ENCODE measurements at regions not wholly inside any gene's neighbourhood (a gene's known extent, or its start where the extent isn't known, plus 50 kb on each side); places are given as distances from the start of the nearest gene placed in this dataset.

DNA sequence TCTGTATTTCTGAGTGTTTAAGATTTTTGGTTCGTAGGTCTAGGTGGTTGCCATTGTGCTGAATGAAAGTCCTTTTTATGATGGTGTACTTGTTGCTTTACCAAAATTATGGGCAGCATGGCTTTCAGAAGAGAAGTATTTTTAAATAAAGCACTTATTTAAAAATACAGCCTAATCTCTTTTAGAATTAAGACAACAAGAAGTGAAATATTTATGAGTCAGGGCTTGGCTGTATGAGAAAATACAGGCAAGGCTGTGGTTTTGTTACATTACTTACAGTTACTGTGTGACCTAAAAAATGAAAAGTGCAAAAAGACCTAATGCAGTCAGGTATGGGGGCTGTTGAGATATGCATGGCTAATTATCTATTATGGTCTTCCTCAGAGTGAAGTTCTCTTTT lies 185.2 kb upstream of the PPP1R3A start:
- no peak for DNase-seq
- TF ChIP-seq EP300 (IDR thresholded peaks at IDR 0.05), result no peak
- TF ChIP-seq POLR2A (IDR thresholded peaks at IDR 0.05), result no peak
- TF ChIP-seq, protein P1, sequence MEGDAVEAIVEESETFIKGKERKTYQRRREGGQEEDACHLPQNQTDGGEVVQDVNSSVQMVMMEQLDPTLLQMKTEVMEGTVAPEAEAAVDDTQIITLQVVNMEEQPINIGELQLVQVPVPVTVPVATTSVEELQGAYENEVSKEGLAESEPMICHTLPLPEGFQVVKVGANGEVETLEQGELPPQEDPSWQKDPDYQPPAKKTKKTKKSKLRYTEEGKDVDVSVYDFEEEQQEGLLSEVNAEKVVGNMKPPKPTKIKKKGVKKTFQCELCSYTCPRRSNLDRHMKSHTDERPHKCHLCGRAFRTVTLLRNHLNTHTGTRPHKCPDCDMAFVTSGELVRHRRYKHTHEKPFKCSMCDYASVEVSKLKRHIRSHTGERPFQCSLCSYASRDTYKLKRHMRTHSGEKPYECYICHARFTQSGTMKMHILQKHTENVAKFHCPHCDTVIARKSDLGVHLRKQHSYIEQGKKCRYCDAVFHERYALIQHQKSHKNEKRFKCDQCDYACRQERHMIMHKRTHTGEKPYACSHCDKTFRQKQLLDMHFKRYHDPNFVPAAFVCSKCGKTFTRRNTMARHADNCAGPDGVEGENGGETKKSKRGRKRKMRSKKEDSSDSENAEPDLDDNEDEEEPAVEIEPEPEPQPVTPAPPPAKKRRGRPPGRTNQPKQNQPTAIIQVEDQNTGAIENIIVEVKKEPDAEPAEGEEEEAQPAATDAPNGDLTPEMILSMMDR (IDR thresholded peaks at IDR 0.05), result no peak
- TF ChIP-seq POLR2AphosphoS5 (IDR thresholded peaks at IDR 0.05), result no peak
- Histone ChIP-seq H3K4me1 (no peaks in the 10 kb centered on the region), H3K9me3 (no peaks in the 10 kb centered on the region), H3K36me3 (no peaks in the 10 kb centered on the region), H3K4me3 (no peak overlapping the region), H3K27ac (no peak overlapping the region), H3K27me3 (no peaks in the 10 kb centered on the region)
- no peak for ATAC-seq (ENCODE audit: low FRiP score in 2 of 2)
- 84 to 87% methylated on average over 1 of the region's 1 CpG for WGBS, 2 donors

DNA sequence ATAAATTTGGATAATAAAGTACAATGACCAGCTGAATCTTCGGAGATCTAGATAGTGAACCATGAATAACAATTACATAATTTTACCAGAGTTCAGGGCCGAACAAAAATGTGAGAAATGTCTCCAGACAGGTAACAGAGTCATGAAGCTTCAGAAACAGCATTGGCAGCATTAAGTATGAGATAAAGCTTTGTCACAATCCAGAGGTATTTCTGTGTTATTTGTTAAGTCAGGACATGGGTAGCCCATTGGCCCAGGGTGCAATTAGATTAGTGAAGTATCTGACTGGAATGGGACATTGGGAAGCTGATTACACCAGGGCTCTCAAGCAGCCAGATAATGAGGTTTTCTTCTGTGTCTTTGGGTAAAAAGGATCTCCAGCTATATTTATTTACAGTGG lies 184.2 kb upstream of the PPP1R3A start:
- no peaks in the 10 kb centered on the region for H3K36me3 ChIP-seq
- WGBS, 2 donors, result 69 to 75% methylated on average over 2 of the region's 2 CpGs
- no peaks in the 10 kb centered on the region for H3K9me3 ChIP-seq

DNA sequence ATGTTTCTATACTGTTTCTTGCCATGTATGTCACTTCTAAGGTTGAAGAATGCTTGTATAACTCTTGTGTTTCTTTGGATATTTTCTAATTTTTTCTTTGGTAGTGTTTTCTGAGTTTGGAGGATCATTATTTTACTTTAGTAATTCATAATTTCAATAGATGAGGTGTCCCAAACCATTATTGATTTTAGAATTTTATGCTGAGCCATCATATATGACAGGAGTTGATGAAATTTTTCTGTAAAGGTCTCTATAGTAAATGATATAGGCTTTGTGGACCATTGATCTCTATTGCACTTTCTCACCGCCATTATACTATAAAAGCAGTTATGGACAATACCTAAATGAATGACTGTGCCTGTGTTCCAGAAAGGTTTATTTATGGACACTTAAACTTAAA lies 183.3 kb upstream of the PPP1R3A start:
- no peak overlapping the region for H3K27ac ChIP-seq
- DNase-seq, result no peak
- H3K9me3 ChIP-seq, result no peaks in the 10 kb centered on the region
- no peaks in the 10 kb centered on the region for H3K27me3 ChIP-seq
- no peaks in the 10 kb centered on the region for H3K4me1 ChIP-seq
- 93 to 97% methylated on average over 1 of the region's 1 CpG for WGBS, 2 donors
- ATAC-seq (ENCODE audit: low FRiP score in 2 of 2), result no peak
- H3K36me3 ChIP-seq, result no peaks in the 10 kb centered on the region
- no peak for TF ChIP-seq POLR2A (IDR thresholded peaks at IDR 0.05)
- no peak for TF ChIP-seq EP300 (IDR thresholded peaks at IDR 0.05)
- TF ChIP-seq POLR2AphosphoS5 (IDR thresholded peaks at IDR 0.05), result no peak
- TF ChIP-seq, protein P1 (IDR thresholded peaks at IDR 0.05), result no peak
- H3K4me3 ChIP-seq, result no peak overlapping the region

More for the DNA sequence above, 184.2 kb upstream of the PPP1R3A start:
- DNase-seq, result no peak
- ATAC-seq (ENCODE audit: low FRiP score in 2 of 2), result no peak
- Histone ChIP-seq H3K27me3 (no peaks in the 10 kb centered on the region), H3K27ac (no peak overlapping the region), H3K4me1 (no peaks in the 10 kb centered on the region), H3K4me3 (no peak overlapping the region)
- TF ChIP-seq POLR2AphosphoS5 (IDR thresholded peaks at IDR 0.05) (no peak), EP300 (IDR thresholded peaks at IDR 0.05) (no peak), POLR2A (IDR thresholded peaks at IDR 0.05) (no peak)
- TF ChIP-seq, protein P1 (IDR thresholded peaks at IDR 0.05), result no peak

DNA sequence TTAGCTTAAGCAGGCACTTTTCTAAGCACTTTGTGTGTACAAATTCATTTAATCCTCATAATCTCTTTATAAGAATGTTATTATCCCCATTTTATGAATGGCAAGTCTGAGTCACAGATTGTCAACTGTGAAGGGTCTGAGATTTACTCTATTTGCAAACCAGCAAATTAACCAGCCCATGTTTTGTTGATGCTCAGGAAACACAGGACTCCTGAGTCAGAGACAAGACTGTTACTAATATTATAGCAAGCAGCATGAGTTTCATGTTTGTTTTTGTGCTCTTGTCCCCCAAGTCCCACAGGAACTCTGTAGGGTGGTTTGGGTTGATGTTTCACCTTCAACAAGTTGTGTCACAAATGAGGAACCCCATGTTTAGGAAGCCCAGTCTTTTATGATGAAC lies 182.0 kb upstream of the PPP1R3A start:
- no peak overlapping the region for H3K4me3 ChIP-seq
- DNase-seq, result no peak

DNA sequence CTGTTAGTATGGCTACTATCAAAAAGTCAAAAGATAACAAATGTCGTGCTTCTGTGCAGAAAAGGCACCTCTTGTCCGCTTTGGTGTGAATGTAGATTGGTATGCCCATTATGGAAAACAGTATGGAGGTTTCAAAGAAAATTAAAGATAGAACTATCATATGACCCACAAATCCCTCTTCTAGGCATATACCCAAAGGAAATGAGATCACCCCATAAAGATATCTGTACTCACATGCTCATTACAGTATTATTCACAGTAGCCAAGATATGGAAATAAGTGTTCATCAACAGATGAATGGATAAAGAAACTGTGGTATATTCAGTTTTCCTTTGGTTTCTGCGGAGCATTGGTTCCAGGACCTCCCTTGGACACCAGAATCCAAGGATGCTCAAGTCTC lies 180.5 kb upstream of the PPP1R3A start:
- no peak overlapping the region for H3K27ac ChIP-seq
- ATAC-seq (ENCODE audit: low FRiP score in 2 of 2) (no peak), DNase-seq (no peak)
- H3K4me3 ChIP-seq, result no peak overlapping the region
- 94 to 96% methylated on average over 3 of the region's 3 CpGs for WGBS, 2 donors
- no peaks in the 10 kb centered on the region for H3K27me3 ChIP-seq
- H3K4me1 ChIP-seq, result no peaks in the 10 kb centered on the region
- TF ChIP-seq POLR2AphosphoS5 (IDR thresholded peaks at IDR 0.05) (no peak), POLR2A (IDR thresholded peaks at IDR 0.05) (no peak), EP300 (IDR thresholded peaks at IDR 0.05) (no peak)
- TF ChIP-seq, protein P1 (IDR thresholded peaks at IDR 0.05), result no peak
- H3K36me3 ChIP-seq, result no peaks in the 10 kb centered on the region
- no peaks in the 10 kb centered on the region for H3K9me3 ChIP-seq

More for the DNA sequence above, 182.0 kb upstream of the PPP1R3A start:
- no peaks in the 10 kb centered on the region for H3K36me3 ChIP-seq
- no peak overlapping the region for H3K27ac ChIP-seq
- no peak for ATAC-seq (ENCODE audit: low FRiP score in 2 of 2)
- no peak for TF ChIP-seq EP300 (IDR thresholded peaks at IDR 0.05)
- TF ChIP-seq, protein P1 (IDR thresholded peaks at IDR 0.05), result no peak
- TF ChIP-seq POLR2AphosphoS5 (IDR thresholded peaks at IDR 0.05), result no peak
- no peak for TF ChIP-seq POLR2A (IDR thresholded peaks at IDR 0.05)
- no peaks in the 10 kb centered on the region for H3K27me3 ChIP-seq
- H3K4me1 ChIP-seq, result no peaks in the 10 kb centered on the region
- H3K9me3 ChIP-seq, result no peaks in the 10 kb centered on the region
